NCI-H526 (cell line): ENCODE measurements at regions not wholly inside any gene's neighbourhood (a gene's known extent, or its start where the extent isn't known, plus 50 kb on each side); places are given as distances from the start of the nearest gene placed in this dataset.

Experiments
- DNase-seq, 2 experiments: peaks; one replicate each; lab custom pipeline; 2025; lab: John Stamatoyannopoulos, UW

GRCh38 chr9:96087669-96088299 lies 212.3 kb downstream of the ERCC6L2 start:
- peak; percentile 2 to 9 for DNase-seq

- DNase-seq: no peak
These were observed 211.6 kb downstream of the ERCC6L2 start for GRCh38 chr9:96086936-96087571.

GRCh38 chr9:96085491-96086143 lies 210.1 kb downstream of the ERCC6L2 start:
- no peak for DNase-seq

GRCh38 chr9:96084331-96084734 lies 208.8 kb downstream of the ERCC6L2 start:
- DNase-seq: no peak

GRCh38 chr9:96082516-96083232 lies 207.2 kb downstream of the ERCC6L2 start:
- DNase-seq: no peak

GRCh38 chr9:96080364-96080763 lies 204.9 kb downstream of the ERCC6L2 start:
- no peak for DNase-seq

GRCh38 chr9:96079779-96080178 lies 204.3 kb downstream of the ERCC6L2 start:
- no peak for DNase-seq

- no peak for DNase-seq
These were observed 203.5 kb downstream of the ERCC6L2 start for GRCh38 chr9:96078897-96079490.

- DNase-seq: no peak
These were observed 200.3 kb downstream of the ERCC6L2 start for GRCh38 chr9:96075757-96076156.

GRCh38 chr9:96075111-96075510 lies 199.6 kb downstream of the ERCC6L2 start:
- no peak for DNase-seq

- DNase-seq: no peak
These were observed 198.3 kb downstream of the ERCC6L2 start for GRCh38 chr9:96073531-96074480.

GRCh38 chr9:96072930-96073329 lies 197.4 kb downstream of the ERCC6L2 start:
- no peak for DNase-seq

- no peak for DNase-seq
These were observed 196.3 kb downstream of the ERCC6L2 start for GRCh38 chr9:96071815-96072124.

GRCh38 chr9:96071076-96071814 lies 195.8 kb downstream of the ERCC6L2 start:
- peak in 1 of 2 experiments; percentile 33 for DNase-seq

- no peak for DNase-seq
These were observed 194.2 kb downstream of the ERCC6L2 start for GRCh38 chr9:96069629-96070220.

- DNase-seq: peak; percentile 20 to 28
These were observed 193.0 kb downstream of the ERCC6L2 start for GRCh38 chr9:96068511-96068910.

- DNase-seq: no peak
These were observed 192.1 kb downstream of the ERCC6L2 start for GRCh38 chr9:96067600-96067999.

GRCh38 chr9:96067004-96067403 lies 191.5 kb downstream of the ERCC6L2 start:
- DNase-seq: no peak

GRCh38 chr9:96065482-96066251 lies 190.2 kb downstream of the ERCC6L2 start:
- no peak for DNase-seq
